PC-3 (cell line): ENCODE measurements at regions not wholly inside any gene's neighbourhood (a gene's known extent, or its start where the extent isn't known, plus 50 kb on each side); places are given as distances from the start of the nearest gene placed in this dataset.
"Not testable (repeated sequence)": the region's sequence is repeated elsewhere in the genome, so short reads cannot be mapped to it uniquely, and the experiment has no call there.

Source experiments
- CTCF ChIP-seq: fragments of 300-600 bp; sonication (generic); conservative IDR thresholded peaks from 2 replicates; pipeline ENCODE4 v1.5.1; 2017; ENCODE audit warnings: antibody characterized with exemption, low read depth, mild to moderate bottlenecking, low read length
- EZH2 ChIP-seq: fragments of 300-600 bp; sonication (generic); IDR thresholded peaks from one replicate; pipeline ENCODE4 v1.6.1; 2017; ENCODE audit warnings: antibody characterized with exemption, mild to moderate bottlenecking, low read length; ENCODE audit not compliant: unreplicated experiment

GRCh38 chr7:17099974-17100509, 198.4 kb upstream of the AHR start:
- TF ChIP-seq CTCF, EZH2: not testable (repeated sequence)
